ENCODE measurements at regions not wholly inside any gene's neighbourhood (a gene's known extent, or its start where the extent isn't known, plus 50 kb on each side); places are given as distances from the start of the nearest gene placed in this dataset.

DNA sequence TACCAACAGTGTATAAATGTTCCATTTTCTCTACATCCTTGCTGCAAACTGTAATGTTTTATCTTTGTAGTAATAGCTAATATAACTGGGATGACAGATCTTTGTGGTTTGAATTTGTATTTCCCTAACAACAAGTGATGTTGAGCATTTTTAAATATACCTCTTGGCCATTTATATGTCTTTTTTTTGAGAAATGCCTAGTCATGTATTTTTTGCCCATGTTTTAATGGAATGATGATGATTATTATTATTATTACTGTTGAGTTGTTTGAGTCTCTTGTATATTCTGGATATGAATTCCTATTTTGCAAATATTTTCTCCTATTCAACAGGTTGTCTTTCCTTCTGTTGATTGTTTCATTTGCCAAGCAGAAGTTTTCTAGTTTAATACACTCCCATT lies 654.9 kb downstream of the ZPLD1 start:
- no peak overlapping the region for H3K4me3 ChIP-seq (ENCODE audit: low read length in 3 of 3)
- H3K9me3 ChIP-seq (ENCODE audit: control insufficient read depth in 3 of 3, low read length in 3 of 3): peaks cover 2% of the 10 kb centered on the region in 3 donors
- no peak overlapping the region for H3K9ac ChIP-seq (ENCODE audit: low read depth in 1 of 3, low read length in 3 of 3)

DNA sequence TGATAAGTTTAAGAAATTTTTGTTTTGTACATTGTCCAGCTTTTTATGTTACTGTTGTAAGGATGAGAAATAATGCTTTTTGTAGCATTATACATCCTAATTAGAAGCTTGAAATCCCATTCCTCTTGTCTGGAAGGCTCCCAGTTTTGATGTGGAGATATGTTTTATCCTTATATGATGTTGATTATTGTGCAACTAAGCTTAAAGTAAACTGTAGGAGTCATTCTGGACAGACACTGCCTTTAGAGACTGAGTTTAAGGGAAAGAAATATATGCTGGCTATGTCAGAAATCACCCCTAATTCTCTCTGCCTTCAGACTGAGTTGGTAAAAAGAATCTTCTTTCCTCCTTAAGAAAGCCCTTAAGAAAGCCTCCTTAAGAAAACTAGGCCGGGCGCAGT lies 670.4 kb downstream of the ZPLD1 start:
- Histone ChIP-seq H3K36me3 (ENCODE audit: control insufficient read depth in 3 of 3, insufficient read depth in 3 of 3, low read length in 3 of 3) (no peaks in the 10 kb centered on the region), H3K9ac (ENCODE audit: low read depth in 1 of 3, low read length in 3 of 3) (no peak overlapping the region), H3K27ac (ENCODE audit: low read depth, low read length) (no peak overlapping the region), H3K4me3 (ENCODE audit: low read length in 3 of 3) (no peak overlapping the region), H3K9me3 (ENCODE audit: control insufficient read depth in 3 of 3, low read length in 3 of 3) (no peaks in the 10 kb centered on the region), H3K27me3 (ENCODE audit: control insufficient read depth in 3 of 3, insufficient read depth in 3 of 3, low read length in 3 of 3) (no peaks in the 10 kb centered on the region), H3K4me1 (ENCODE audit: control insufficient read depth in 3 of 3, insufficient read depth in 3 of 3, low read length in 3 of 3) (no peaks in the 10 kb centered on the region)

More for the DNA sequence above, 654.9 kb downstream of the ZPLD1 start:
- no peaks in the 10 kb centered on the region for H3K27me3 ChIP-seq (ENCODE audit: control insufficient read depth in 3 of 3, insufficient read depth in 3 of 3, low read length in 3 of 3)
- H3K36me3 ChIP-seq (ENCODE audit: control insufficient read depth in 3 of 3, insufficient read depth in 3 of 3, low read length in 3 of 3): no peaks in the 10 kb centered on the region
- no peak overlapping the region for H3K27ac ChIP-seq (ENCODE audit: low read depth, low read length)
- H3K4me1 ChIP-seq (ENCODE audit: control insufficient read depth in 3 of 3, insufficient read depth in 3 of 3, low read length in 3 of 3): no peaks in the 10 kb centered on the region

DNA sequence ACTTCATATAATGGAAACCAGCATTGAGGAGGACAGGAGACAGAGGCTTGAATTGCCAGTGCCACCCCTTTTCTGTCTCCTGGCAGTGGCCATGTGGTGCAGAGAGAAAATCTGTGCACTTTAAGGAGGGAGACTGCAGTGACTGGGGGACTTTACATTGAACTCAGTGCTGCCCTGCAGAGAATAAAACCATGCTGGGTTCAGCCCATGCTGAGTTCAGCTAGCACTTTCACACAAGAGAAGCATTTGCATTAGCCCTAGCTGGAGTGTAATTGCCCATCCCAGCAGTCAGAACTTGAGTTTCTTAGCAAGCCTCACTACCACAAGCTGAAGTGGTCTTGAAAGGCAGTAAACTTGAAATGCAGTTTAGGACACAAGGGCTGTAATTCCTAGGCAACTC lies 677.5 kb downstream of the ZPLD1 start:
- no peaks in the 10 kb centered on the region for H3K4me1 ChIP-seq (ENCODE audit: control insufficient read depth in 3 of 3, insufficient read depth in 3 of 3, low read length in 3 of 3)
- H3K27me3 ChIP-seq (ENCODE audit: control insufficient read depth in 3 of 3, insufficient read depth in 3 of 3, low read length in 3 of 3): no peaks in the 10 kb centered on the region
- H3K4me3 ChIP-seq (ENCODE audit: low read length in 3 of 3): no peak overlapping the region
- no peak overlapping the region for H3K9ac ChIP-seq (ENCODE audit: low read depth in 1 of 3, low read length in 3 of 3)
- H3K36me3 ChIP-seq (ENCODE audit: control insufficient read depth in 3 of 3, insufficient read depth in 3 of 3, low read length in 3 of 3): no peaks in the 10 kb centered on the region
- no peaks in the 10 kb centered on the region for H3K9me3 ChIP-seq (ENCODE audit: control insufficient read depth in 3 of 3, low read length in 3 of 3)
- no peak overlapping the region for H3K27ac ChIP-seq (ENCODE audit: low read depth, low read length)

DNA sequence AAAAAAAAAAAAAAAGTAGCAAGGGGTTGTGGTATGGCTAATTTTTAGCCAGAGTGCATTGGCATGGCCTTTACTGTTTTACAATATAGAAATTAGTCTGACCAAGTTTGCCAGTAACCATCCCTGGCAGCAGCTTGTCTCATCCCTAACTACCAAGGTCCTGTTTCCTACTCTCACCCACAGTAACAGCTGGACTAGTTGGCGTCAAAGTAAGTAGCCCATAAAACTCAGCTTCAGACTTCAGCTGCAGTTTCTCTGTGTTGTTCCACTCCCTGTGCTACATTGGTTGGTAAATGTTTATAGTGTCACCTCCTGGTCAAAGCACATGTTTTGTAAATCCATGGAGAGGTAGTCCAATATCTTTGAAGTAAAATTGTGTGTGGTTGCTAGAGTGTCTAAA lies 691.3 kb downstream of the ZPLD1 start:
- no peaks in the 10 kb centered on the region for H3K4me1 ChIP-seq (ENCODE audit: control insufficient read depth in 3 of 3, insufficient read depth in 3 of 3, low read length in 3 of 3)
- H3K27me3 ChIP-seq (ENCODE audit: control insufficient read depth in 3 of 3, insufficient read depth in 3 of 3, low read length in 3 of 3): no peaks in the 10 kb centered on the region

DNA sequence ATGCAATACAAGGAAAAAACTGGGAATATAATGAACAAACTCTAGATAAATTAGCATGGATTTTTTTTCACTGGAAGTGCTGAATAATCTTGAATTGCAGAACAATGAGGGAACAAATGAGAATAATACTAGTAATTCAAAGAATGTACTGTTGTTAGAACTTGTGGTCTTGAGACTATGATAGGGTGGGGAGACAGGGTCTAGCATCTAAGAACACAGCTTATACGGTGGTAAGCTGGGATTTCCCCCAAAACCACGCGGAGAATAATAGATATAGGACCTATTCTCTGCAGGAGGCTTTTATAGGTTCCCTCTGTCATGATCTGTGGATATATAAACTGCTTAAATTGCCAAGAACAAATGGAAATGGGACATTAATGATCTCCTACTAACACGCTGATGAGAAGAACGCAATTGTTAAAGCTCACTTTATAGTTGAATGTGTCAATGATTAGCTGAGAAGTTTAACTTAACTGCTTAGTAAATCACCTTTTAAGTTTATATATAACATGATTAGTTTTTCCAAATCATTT lies 692.3 kb downstream of the ZPLD1 start:
- H3K27ac ChIP-seq (ENCODE audit: low read depth, low read length): no peak overlapping the region
- no peaks in the 10 kb centered on the region for H3K36me3 ChIP-seq (ENCODE audit: control insufficient read depth in 3 of 3, insufficient read depth in 3 of 3, low read length in 3 of 3)
- H3K4me3 ChIP-seq (ENCODE audit: low read length in 3 of 3): no peak overlapping the region
- H3K4me1 ChIP-seq (ENCODE audit: control insufficient read depth in 3 of 3, insufficient read depth in 3 of 3, low read length in 3 of 3): no peaks in the 10 kb centered on the region
- no peak overlapping the region for H3K9ac ChIP-seq (ENCODE audit: low read depth in 1 of 3, low read length in 3 of 3)
- no peaks in the 10 kb centered on the region for H3K27me3 ChIP-seq (ENCODE audit: control insufficient read depth in 3 of 3, insufficient read depth in 3 of 3, low read length in 3 of 3)
- H3K9me3 ChIP-seq (ENCODE audit: control insufficient read depth in 3 of 3, low read length in 3 of 3): no peaks in the 10 kb centered on the region

More for the DNA sequence above, 691.3 kb downstream of the ZPLD1 start:
- no peaks in the 10 kb centered on the region for H3K9me3 ChIP-seq (ENCODE audit: control insufficient read depth in 3 of 3, low read length in 3 of 3)
- H3K9ac ChIP-seq (ENCODE audit: low read depth in 1 of 3, low read length in 3 of 3): no peak overlapping the region
- no peaks in the 10 kb centered on the region for H3K36me3 ChIP-seq (ENCODE audit: control insufficient read depth in 3 of 3, insufficient read depth in 3 of 3, low read length in 3 of 3)
- H3K4me3 ChIP-seq (ENCODE audit: low read length in 3 of 3): no peak overlapping the region
- no peak overlapping the region for H3K27ac ChIP-seq (ENCODE audit: low read depth, low read length)

DNA sequence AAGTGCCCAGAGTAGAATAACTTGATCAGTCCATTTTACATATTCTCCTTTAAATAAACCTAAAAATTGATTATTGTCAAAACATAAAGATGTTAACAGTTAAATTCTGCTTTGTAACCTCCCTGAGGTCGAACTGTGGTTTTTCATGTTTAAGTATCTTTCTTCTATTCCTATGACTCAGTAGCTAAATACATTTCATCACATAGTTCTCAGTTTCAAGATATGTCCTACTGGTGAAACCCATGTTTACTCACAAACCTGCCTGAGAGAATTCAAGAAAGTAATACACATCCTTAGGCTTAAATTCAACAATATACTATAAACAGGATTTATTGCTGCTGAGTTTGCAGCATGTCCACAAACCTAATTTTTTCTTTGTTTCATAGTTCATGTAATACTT lies 692.9 kb downstream of the ZPLD1 start:
- H3K27me3 ChIP-seq (ENCODE audit: control insufficient read depth in 3 of 3, insufficient read depth in 3 of 3, low read length in 3 of 3): no peaks in the 10 kb centered on the region
- no peak overlapping the region for H3K9ac ChIP-seq (ENCODE audit: low read depth in 1 of 3, low read length in 3 of 3)
- no peaks in the 10 kb centered on the region for H3K36me3 ChIP-seq (ENCODE audit: control insufficient read depth in 3 of 3, insufficient read depth in 3 of 3, low read length in 3 of 3)
- no peaks in the 10 kb centered on the region for H3K9me3 ChIP-seq (ENCODE audit: control insufficient read depth in 3 of 3, low read length in 3 of 3)
- H3K27ac ChIP-seq (ENCODE audit: low read depth, low read length): no peak overlapping the region
- H3K4me3 ChIP-seq (ENCODE audit: low read length in 3 of 3): no peak overlapping the region
- H3K4me1 ChIP-seq (ENCODE audit: control insufficient read depth in 3 of 3, insufficient read depth in 3 of 3, low read length in 3 of 3): no peaks in the 10 kb centered on the region

DNA sequence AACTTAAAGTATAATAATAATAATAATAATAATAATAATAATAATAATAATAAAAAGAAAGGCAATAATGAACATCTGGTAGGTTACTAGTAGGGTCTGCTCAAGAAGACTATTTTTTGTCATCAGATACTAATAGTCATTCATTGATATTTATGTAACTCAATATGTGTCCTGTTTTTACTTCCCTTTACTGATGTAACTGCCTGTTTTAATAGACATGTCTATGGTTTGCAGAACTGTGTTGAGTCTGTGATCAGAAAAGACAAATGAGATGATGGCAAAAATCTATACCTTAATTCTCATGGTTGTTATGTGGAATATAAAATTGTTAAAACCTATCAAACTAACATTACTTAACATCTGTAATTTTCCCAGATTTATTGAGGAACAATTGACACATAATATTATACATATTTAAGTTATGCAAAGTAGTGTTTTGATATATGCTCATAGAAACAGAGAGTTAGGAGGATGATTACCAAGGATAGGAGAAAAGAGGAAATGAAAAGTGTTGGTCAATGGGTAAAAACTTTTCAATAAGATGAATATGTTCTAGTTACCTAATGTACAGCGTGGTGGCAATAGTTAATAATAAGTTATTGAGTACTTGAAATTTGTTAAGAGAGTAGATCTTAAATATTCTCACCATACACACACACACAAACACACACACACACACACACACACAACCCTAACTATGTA lies 699.4 kb downstream of the ZPLD1 start:
- Histone ChIP-seq H3K9me3 (ENCODE audit: control insufficient read depth in 3 of 3, low read length in 3 of 3) (peaks cover 0 to 2% (median 0%) of the 10 kb centered on the region in 3 donors), H3K4me3 (ENCODE audit: low read length in 3 of 3) (no peak overlapping the region), H3K4me1 (ENCODE audit: control insufficient read depth in 3 of 3, insufficient read depth in 3 of 3, low read length in 3 of 3) (no peaks in the 10 kb centered on the region), H3K27me3 (ENCODE audit: control insufficient read depth in 3 of 3, insufficient read depth in 3 of 3, low read length in 3 of 3) (no peaks in the 10 kb centered on the region), H3K27ac (ENCODE audit: low read depth, low read length) (no peak overlapping the region), H3K36me3 (ENCODE audit: control insufficient read depth in 3 of 3, insufficient read depth in 3 of 3, low read length in 3 of 3) (no peaks in the 10 kb centered on the region), H3K9ac (ENCODE audit: low read depth in 1 of 3, low read length in 3 of 3) (no peak overlapping the region)

DNA sequence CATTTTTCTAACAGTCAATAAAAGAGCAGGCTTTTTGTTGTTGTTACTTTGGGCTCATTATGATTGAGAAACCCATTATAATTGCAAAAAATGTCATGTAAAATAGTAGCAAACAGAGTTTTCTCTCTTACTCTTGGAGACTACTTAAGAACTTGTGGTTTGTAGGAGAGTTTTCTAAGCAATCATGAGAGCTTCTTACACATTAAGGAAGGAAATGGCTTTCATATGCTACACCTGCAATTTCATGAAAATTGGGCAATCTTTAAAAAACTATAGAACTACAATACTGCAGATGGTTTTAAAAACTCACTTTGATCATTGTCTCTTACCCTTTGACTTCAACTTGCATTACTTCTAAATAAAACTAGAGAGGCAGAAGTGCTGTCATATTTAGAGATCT lies 701.8 kb downstream of the ZPLD1 start:
- Histone ChIP-seq H3K36me3 (ENCODE audit: control insufficient read depth in 3 of 3, insufficient read depth in 3 of 3, low read length in 3 of 3) (no peaks in the 10 kb centered on the region), H3K9ac (ENCODE audit: low read depth in 1 of 3, low read length in 3 of 3) (no peak overlapping the region), H3K4me3 (ENCODE audit: low read length in 3 of 3) (no peak overlapping the region), H3K27ac (ENCODE audit: low read depth, low read length) (no peak overlapping the region), H3K9me3 (ENCODE audit: control insufficient read depth in 3 of 3, low read length in 3 of 3) (peaks cover 0 to 2% (median 0%) of the 10 kb centered on the region in 3 donors), H3K4me1 (ENCODE audit: control insufficient read depth in 3 of 3, insufficient read depth in 3 of 3, low read length in 3 of 3) (no peaks in the 10 kb centered on the region), H3K27me3 (ENCODE audit: control insufficient read depth in 3 of 3, insufficient read depth in 3 of 3, low read length in 3 of 3) (no peaks in the 10 kb centered on the region)

DNA sequence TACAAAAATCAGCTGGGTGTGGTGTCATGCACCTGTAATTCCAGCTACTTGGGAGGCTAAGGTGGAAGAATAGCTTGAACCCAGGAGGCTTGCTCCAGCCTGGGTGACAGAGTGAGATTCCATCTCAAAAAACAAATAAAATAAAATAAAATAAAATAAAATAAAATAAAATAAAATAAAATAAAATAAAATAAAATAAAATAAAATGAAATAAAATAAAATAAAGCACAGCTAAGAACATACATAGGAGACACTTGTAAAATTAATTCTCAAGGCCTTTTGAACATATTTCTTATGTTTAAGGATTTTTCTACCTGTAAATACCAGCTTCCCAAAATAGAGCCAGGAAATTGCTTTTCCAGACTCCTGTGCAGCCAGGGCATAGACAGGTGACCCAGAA lies 703.0 kb downstream of the ZPLD1 start:
- Histone ChIP-seq H3K9ac (ENCODE audit: low read depth in 1 of 3, low read length in 3 of 3) (no peak overlapping the region), H3K4me3 (ENCODE audit: low read length in 3 of 3) (no peak overlapping the region), H3K36me3 (ENCODE audit: control insufficient read depth in 3 of 3, insufficient read depth in 3 of 3, low read length in 3 of 3) (no peaks in the 10 kb centered on the region)

DNA sequence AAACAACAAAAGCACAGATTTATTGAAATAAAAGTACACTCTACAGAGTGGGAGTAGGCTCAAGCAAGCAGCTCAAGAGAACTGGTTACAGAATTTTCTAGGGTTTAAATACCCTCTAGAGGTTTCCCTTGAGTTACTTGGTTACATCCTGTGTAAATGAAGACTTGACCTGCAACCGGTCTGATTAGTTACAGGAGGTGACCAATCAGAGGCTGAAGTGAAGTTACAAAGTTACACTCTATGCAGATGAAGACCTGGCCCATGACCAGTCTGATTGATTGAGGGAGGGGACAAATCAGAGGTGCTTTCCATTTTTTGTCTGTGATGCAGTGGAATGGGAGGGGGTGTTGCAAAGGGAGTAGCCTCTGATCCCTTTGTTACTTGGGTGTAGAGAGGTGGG lies 723.4 kb downstream of the ZPLD1 start:
- Histone ChIP-seq H3K36me3 (ENCODE audit: control insufficient read depth in 3 of 3, insufficient read depth in 3 of 3, low read length in 3 of 3) (no peaks in the 10 kb centered on the region), H3K4me1 (ENCODE audit: control insufficient read depth in 3 of 3, insufficient read depth in 3 of 3, low read length in 3 of 3) (no peaks in the 10 kb centered on the region), H3K9ac (ENCODE audit: low read depth in 1 of 3, low read length in 3 of 3) (no peak overlapping the region), H3K27ac (ENCODE audit: low read depth, low read length) (no peak overlapping the region), H3K27me3 (ENCODE audit: control insufficient read depth in 3 of 3, insufficient read depth in 3 of 3, low read length in 3 of 3) (no peaks in the 10 kb centered on the region), H3K9me3 (ENCODE audit: control insufficient read depth in 3 of 3, low read length in 3 of 3) (no peaks in the 10 kb centered on the region), H3K4me3 (ENCODE audit: low read length in 3 of 3) (no peak overlapping the region)

More for the DNA sequence above, 703.0 kb downstream of the ZPLD1 start:
- no peaks in the 10 kb centered on the region for H3K4me1 ChIP-seq (ENCODE audit: control insufficient read depth in 3 of 3, insufficient read depth in 3 of 3, low read length in 3 of 3)
- H3K27ac ChIP-seq (ENCODE audit: low read depth, low read length): no peak overlapping the region
- H3K27me3 ChIP-seq (ENCODE audit: control insufficient read depth in 3 of 3, insufficient read depth in 3 of 3, low read length in 3 of 3): no peaks in the 10 kb centered on the region
- peaks cover 0 to 2% (median 0%) of the 10 kb centered on the region in 3 donors for H3K9me3 ChIP-seq (ENCODE audit: control insufficient read depth in 3 of 3, low read length in 3 of 3)

Data from skeletal muscle tissue (tissue), 3 donors.